Loucy (cell line): ENCODE measurements at regions not wholly inside any gene's neighbourhood (a gene's known extent, or its start where the extent isn't known, plus 50 kb on each side); places are given as distances from the start of the nearest gene placed in this dataset.

Source experiments
- H2AFZ ChIP-seq: fragments of 200-600 bp; sonication (generic); 2 replicates; pipeline ENCODE4 v1.6.0; 2016; ENCODE audit warnings: antibody characterized with exemption, mild to moderate bottlenecking, low read length, moderate library complexity
- H3F3A ChIP-seq: fragments of 200-600 bp; 2 replicates; pipeline ENCODE4 v1.6.0; 2016; ENCODE audit warnings: antibody characterized with exemption, low read depth, mild to moderate bottlenecking
- H3K27me3 ChIP-seq: fragments of 200-600 bp; sonication (generic); 2 replicates; pipeline ENCODE4 v1.6.1; 2014; ENCODE audit warnings: low read length, mild to moderate bottlenecking; ENCODE audit not compliant: insufficient read depth, poor library complexity, severe bottlenecking
- H3K36me3 ChIP-seq: fragments of 200-600 bp; sonication (generic); 2 replicates; pipeline ENCODE4 v1.6.1; 2016; ENCODE audit warnings: low read length; ENCODE audit not compliant: insufficient read depth
- H3K4me1 ChIP-seq: fragments of 200-600 bp; sonication (generic); 2 replicates; pipeline ENCODE4 v1.5.1; 2014; ENCODE audit warnings: low read length, mild to moderate bottlenecking; ENCODE audit not compliant: insufficient read depth, poor library complexity, severe bottlenecking
- H3K4me2 ChIP-seq: fragments of 200-600 bp; sonication (generic); 2 replicates; pipeline ENCODE4 v1.6.0; 2014; ENCODE audit warnings: antibody characterized with exemption, low read length, low read depth, mild to moderate bottlenecking; ENCODE audit not compliant: poor library complexity, severe bottlenecking
- H3K4me3 ChIP-seq: fragments of 200-600 bp; sonication (generic); 2 replicates; pipeline ENCODE4 v1.5.1; 2014; ENCODE audit warnings: low read length, mild to moderate bottlenecking, mixed read lengths; ENCODE audit not compliant: poor library complexity, severe bottlenecking
- H3K79me2 ChIP-seq: fragments of 200-600 bp; sonication (generic); 2 replicates; pipeline ENCODE4 v1.6.1; 2014; ENCODE audit warnings: low read length; ENCODE audit not compliant: insufficient read depth
- H3K9ac ChIP-seq: fragments of 200-600 bp; sonication (generic); 2 replicates; pipeline ENCODE4 v1.6.0; 2014; ENCODE audit warnings: mild to moderate bottlenecking, low read depth, low read length, moderate library complexity; ENCODE audit not compliant: poor library complexity, severe bottlenecking
- H3K9me2 ChIP-seq: fragments of 200-600 bp; sonication (generic); replicated peaks from 2 replicates; pipeline ENCODE4 v1.6.1; 2016; ENCODE audit warnings: low read depth, low read length, mixed read lengths
- H3K9me3 ChIP-seq: fragments of 200-600 bp; sonication (generic); 2 replicates; pipeline ENCODE4 v1.6.1; 2014; ENCODE audit warnings: mild to moderate bottlenecking, antibody characterized with exemption, low read length, low read depth; ENCODE audit not compliant: insufficient read depth
- H4K20me1 ChIP-seq: fragments of 200-600 bp; sonication (generic); 2 replicates; pipeline ENCODE4 v1.6.0; 2014; ENCODE audit warnings: antibody characterized with exemption, low read length, mild to moderate bottlenecking; ENCODE audit not compliant: insufficient read depth, poor library complexity, severe bottlenecking
- CTCF ChIP-seq: fragments of 200-600 bp; sonication (generic); conservative IDR thresholded peaks from 2 replicates; pipeline ENCODE4 v1.5.1; 2014; ENCODE audit warnings: mild to moderate bottlenecking, antibody characterized with exemption, low read length
- EZH2phosphoT487 ChIP-seq: fragments of 200-600 bp; IDR thresholded peaks from 2 replicates; pipeline ENCODE4 v1.6.1; 2018; ENCODE audit warnings: antibody characterized with exemption, mild to moderate bottlenecking, moderate library complexity, borderline replicate concordance

GRCh38 chr1:81382561-81382960, 418.2 kb upstream of the ADGRL2 start:
- H3K9me3 ChIP-seq: no peaks in the 10 kb centered on the region
- no peak overlapping the region for H3K9ac ChIP-seq
- TF ChIP-seq CTCF (no peak), EZH2phosphoT487 (no peak)

GRCh38 chr1:81381881-81382280, 418.9 kb upstream of the ADGRL2 start:
- no peaks in the 10 kb centered on the region for H3K36me3 ChIP-seq
- H3K9me2 ChIP-seq: no peaks in the 10 kb centered on the region
- H4K20me1 ChIP-seq: no peaks in the 10 kb centered on the region
- no peaks in the 10 kb centered on the region for H3F3A ChIP-seq
- no peak overlapping the region for H3K9ac ChIP-seq
- TF ChIP-seq CTCF: no peak
- H3K9me3 ChIP-seq: no peaks in the 10 kb centered on the region
- H3K79me2 ChIP-seq: no peaks in the 10 kb centered on the region
- H3K4me1 ChIP-seq: no peaks in the 10 kb centered on the region
- H3K4me2 ChIP-seq: no peak overlapping the region
- H3K27me3 ChIP-seq: no peaks in the 10 kb centered on the region
- no peak overlapping the region for H2AFZ ChIP-seq
- H3K4me3 ChIP-seq: no peak overlapping the region

More at GRCh38 chr1:81382561-81382960, 418.2 kb upstream of the ADGRL2 start:
- no peaks in the 10 kb centered on the region for H3K79me2 ChIP-seq
- H3F3A ChIP-seq: no peaks in the 10 kb centered on the region
- no peak overlapping the region for H3K4me3 ChIP-seq
- H3K9me2 ChIP-seq: no peaks in the 10 kb centered on the region
- H2AFZ ChIP-seq: no peak overlapping the region
- no peak overlapping the region for H3K4me2 ChIP-seq
- no peaks in the 10 kb centered on the region for H3K4me1 ChIP-seq
- H3K27me3 ChIP-seq: no peaks in the 10 kb centered on the region
- no peaks in the 10 kb centered on the region for H4K20me1 ChIP-seq
- no peaks in the 10 kb centered on the region for H3K36me3 ChIP-seq

GRCh38 chr1:81380436-81380835, 420.3 kb upstream of the ADGRL2 start:
- Histone ChIP-seq H3F3A (no peaks in the 10 kb centered on the region), H3K4me1 (no peaks in the 10 kb centered on the region), H3K4me3 (no peak overlapping the region), H3K27me3 (no peaks in the 10 kb centered on the region), H3K9me3 (no peaks in the 10 kb centered on the region), H3K9ac (no peak overlapping the region), H3K36me3 (no peaks in the 10 kb centered on the region), H3K79me2 (no peaks in the 10 kb centered on the region), H3K4me2 (no peak overlapping the region), H3K9me2 (no peaks in the 10 kb centered on the region), H2AFZ (no peak overlapping the region), H4K20me1 (no peaks in the 10 kb centered on the region)
- TF ChIP-seq CTCF (no peak), EZH2phosphoT487 (no peak)
